RPMI8226 (cell line): ENCODE measurements at regions not wholly inside any gene's neighbourhood (a gene's known extent, or its start where the extent isn't known, plus 50 kb on each side); places are given as distances from the start of the nearest gene placed in this dataset.

Experiments used
- DNase-seq: peaks from one replicate; pipeline ENCODE4 v3.0.0-alpha.2; 2015

- no peak for DNase-seq
Observed at GRCh38 chr15:61736790-61737189, 323.5 kb downstream of the VPS13C start.

GRCh38 chr15:61731099-61731498 is 329.1 kb downstream of the VPS13C start:
- DNase-seq: no peak

GRCh38 chr15:61729646-61730045 is 330.6 kb downstream of the VPS13C start:
- no peak for DNase-seq

- no peak for DNase-seq
Observed at GRCh38 chr15:61726166-61726565, 334.1 kb downstream of the VPS13C start.

GRCh38 chr15:61725251-61725650 is 335.0 kb downstream of the VPS13C start:
- no peak for DNase-seq

GRCh38 chr15:61724251-61724939 is 335.9 kb downstream of the VPS13C start:
- DNase-seq: no peak

- DNase-seq: no peak
Observed at GRCh38 chr15:61721418-61721817, 338.8 kb downstream of the VPS13C start.

- no peak for DNase-seq
Observed at GRCh38 chr15:61720197-61720704, 340.0 kb downstream of the VPS13C start.

GRCh38 chr15:61715082-61715481 is 345.2 kb downstream of the VPS13C start:
- no peak for DNase-seq

- DNase-seq: no peak
Observed at GRCh38 chr15:61712129-61712759, 348.0 kb downstream of the VPS13C start.

GRCh38 chr15:61702224-61703020 is 357.8 kb downstream of the VPS13C start:
- peak; percentile 32 for DNase-seq

GRCh38 chr15:61701455-61701854 is 358.8 kb downstream of the VPS13C start:
- DNase-seq: no peak

- DNase-seq: no peak
Observed at GRCh38 chr15:61700803-61701202, 359.4 kb downstream of the VPS13C start.

- DNase-seq: no peak
Observed at GRCh38 chr15:61697796-61698195, 362.5 kb downstream of the VPS13C start.

- no peak for DNase-seq
Observed at GRCh38 chr15:61689067-61689466, 371.2 kb downstream of the VPS13C start.

- no peak for DNase-seq
Observed at GRCh38 chr15:61687651-61688050, 372.6 kb downstream of the VPS13C start.

GRCh38 chr15:61687124-61687523 is 373.1 kb downstream of the VPS13C start:
- no peak for DNase-seq

GRCh38 chr15:61685971-61686370 is 374.3 kb downstream of the VPS13C start:
- no peak for DNase-seq

- DNase-seq: no peak
Observed at GRCh38 chr15:61685534-61685933, 374.7 kb downstream of the VPS13C start.

GRCh38 chr15:61684749-61685467 is 375.3 kb downstream of the VPS13C start:
- DNase-seq: no peak

GRCh38 chr15:61682891-61683735 is 377.1 kb downstream of the VPS13C start:
- no peak for DNase-seq

GRCh38 chr15:61681676-61682075 is 378.6 kb downstream of the VPS13C start:
- no peak for DNase-seq
